OCI-LY3 (cell line): ENCODE measurements at regions not wholly inside any gene's neighbourhood (a gene's known extent, or its start where the extent isn't known, plus 50 kb on each side); places are given as distances from the start of the nearest gene placed in this dataset.

ENCODE experiments used
- CTCF ChIP-seq: fragments of 200-600, 300-600 bp; sonication (generic); IDR thresholded peaks from 2 replicates; pipeline ENCODE4 v1.5.1; 2014; ENCODE audit warnings: antibody characterized with exemption, low read length, low read depth
- EZH2phosphoT487 ChIP-seq: fragments of 200-600 bp; shearing (Covaris generic); IDR thresholded peaks from 2 replicates; pipeline ENCODE4 v1.6.1; 2018; ENCODE audit warnings: antibody characterized with exemption, mixed run types, low read depth

GRCh38 chr3:20543535-20544226 is 357.7 kb upstream of the SGO1 start:
- TF ChIP-seq CTCF (no peak), EZH2phosphoT487 (no peak)
